ENCODE measurements at regions not wholly inside any gene's neighbourhood (a gene's known extent, or its start where the extent isn't known, plus 50 kb on each side); places are given as distances from the start of the nearest gene placed in this dataset.

GRCh38 chr13:34695063-34695462 is 247.0 kb upstream of the NBEA start:
- H3K27ac ChIP-seq (ENCODE audit: extremely low read depth, low read depth, low read length), result no peak overlapping the region
- no peaks in the 10 kb centered on the region for H3K36me3 ChIP-seq (ENCODE audit: control insufficient read depth in 2 of 2, insufficient read depth in 1 of 2, low read length in 2 of 2)
- ChIA-PET CTCF (no interaction called here), POLR2A (no interaction called here)
- no peak for TF ChIP-seq ZNF112 (tag by site-specific recombination; IDR thresholded peaks at IDR 0.05)
- no peak for TF ChIP-seq ZNF596 (tag by site-specific recombination; IDR thresholded peaks at IDR 0.05)
- TF ChIP-seq ZBTB8A (tag by site-specific recombination; IDR thresholded peaks at IDR 0.05), result no peak
- TF ChIP-seq ZNF341 (tag by site-specific recombination; IDR thresholded peaks at IDR 0.05; ENCODE audit: low read depth), result no peak
- no peak for TF ChIP-seq ZNF624 (tag by site-specific recombination; IDR thresholded peaks at IDR 0.05)
- no peak for TF ChIP-seq ZNF223 (tag by site-specific recombination; IDR thresholded peaks at IDR 0.05)
- no peak for TF ChIP-seq GLIS2 (tag by site-specific recombination; IDR thresholded peaks at IDR 0.05)
- no peak for TF ChIP-seq ZNF529 (tag by site-specific recombination; IDR thresholded peaks at IDR 0.05; ENCODE audit: insufficient replicate concordance)
- no peak for TF ChIP-seq REST (tag by site-specific recombination; IDR thresholded peaks at IDR 0.05)
- TF ChIP-seq ZSCAN16 (tag by site-specific recombination; IDR thresholded peaks at IDR 0.05), result no peak
- no peak for TF ChIP-seq ZNF548 (tag by site-specific recombination; IDR thresholded peaks at IDR 0.05)
- TF ChIP-seq ZNF350 (tag by site-specific recombination; IDR thresholded peaks at IDR 0.05), result no peak
- TF ChIP-seq ZNF311 (tag by site-specific recombination; IDR thresholded peaks at IDR 0.05; ENCODE audit: borderline replicate concordance), result no peak
- no peak overlapping the region for H3K4me3 ChIP-seq (ENCODE audit: low read depth, low read length)
- no peaks in the 10 kb centered on the region for H3K9me3 ChIP-seq (ENCODE audit: control insufficient read depth, insufficient read depth, low read depth, low read length)
- 0 out of 2 replicates have a peak, but pooled peaks cover 2% of the 10 kb centered on the region for H3K4me1 ChIP-seq (ENCODE audit: control insufficient read depth, insufficient read depth, low read length)

- ChIA-PET CTCF (interaction anchor here (0.6 kb wide), 1 partner anchor 195 kb away, joined by 3 read pairs; no protein-coding TSS in a partner anchor), POLR2A (no interaction called here)
- Histone ChIP-seq H3K9me3 (ENCODE audit: control insufficient read depth, insufficient read depth, low read depth, low read length) (no peaks in the 10 kb centered on the region), H3K27ac (ENCODE audit: extremely low read depth, low read depth, low read length) (no peak overlapping the region), H3K36me3 (ENCODE audit: control insufficient read depth in 2 of 2, insufficient read depth in 1 of 2, low read length in 2 of 2) (no peaks in the 10 kb centered on the region), H3K4me3 (ENCODE audit: low read depth, low read length) (no peak overlapping the region), H3K4me1 (ENCODE audit: control insufficient read depth, insufficient read depth, low read length) (0 out of 2 replicates have a peak, but pooled peaks cover 2% of the 10 kb centered on the region)
- TF ChIP-seq KLF1 (tag by site-specific recombination; IDR thresholded peaks at IDR 0.05) (no peak), ZNF510 (tag by site-specific recombination; IDR thresholded peaks at IDR 0.05; ENCODE audit: insufficient replicate concordance) (no peak), ZNF626 (tag by site-specific recombination; IDR thresholded peaks at IDR 0.05) (no peak), BCL11B (tag by site-specific recombination; IDR thresholded peaks at IDR 0.05; ENCODE audit: low read depth) (no peak), ZNF624 (tag by site-specific recombination; IDR thresholded peaks at IDR 0.05) (no peak), ZNF175 (tag by site-specific recombination; IDR thresholded peaks at IDR 0.05) (no peak), ZFP41 (tag by site-specific recombination; IDR thresholded peaks at IDR 0.05; ENCODE audit: borderline replicate concordance) (no peak), PRDM4 (tag by site-specific recombination; IDR thresholded peaks at IDR 0.05) (no peak), ZNF416 (tag by site-specific recombination; IDR thresholded peaks at IDR 0.05) (no peak), GLIS2 (tag by site-specific recombination; IDR thresholded peaks at IDR 0.05) (no peak), ZNF580 (tag by site-specific recombination; IDR thresholded peaks at IDR 0.05) (no peak), ZNF639 (tag by site-specific recombination; IDR thresholded peaks at IDR 0.05) (no peak)
Observed at GRCh38 chr13:34696296-34696695, 245.8 kb upstream of the NBEA start.
